Fibroblast of lung (primary cell): ENCODE measurements at regions not wholly inside any gene's neighbourhood (a gene's known extent, or its start where the extent isn't known, plus 50 kb on each side); places are given as distances from the start of the nearest gene placed in this dataset.

Experiments used
- DNase-seq, 2 donors: peaks; one replicate each; pipeline versions ENCODE4 v3.0.0 to v3.0.0-alpha.2; 2010; ENCODE audit warnings: low read depth in 2 of 2
- H2AFZ ChIP-seq: 2 replicates; pipeline ENCODE4 v1.5.1; 2012; ENCODE audit warnings: low read length, control low read depth, inconsistent platforms
- H3K27ac ChIP-seq: 2 replicates; pipeline ENCODE4 v1.5.1; 2011; ENCODE audit warnings: low read length, control low read depth; ENCODE audit not compliant: insufficient read depth
- H3K27me3 ChIP-seq: 2 replicates; pipeline ENCODE4 v1.5.1; 2011; ENCODE audit warnings: mild to moderate bottlenecking, low read length; ENCODE audit not compliant: control insufficient read depth, insufficient read depth
- H3K36me3 ChIP-seq: 2 replicates; pipeline ENCODE4 v1.5.1; 2011; ENCODE audit warnings: low read length; ENCODE audit not compliant: control insufficient read depth, insufficient read depth
- H3K4me1 ChIP-seq: 2 replicates; pipeline ENCODE4 v1.5.1; 2011; ENCODE audit warnings: low read length; ENCODE audit not compliant: control insufficient read depth, insufficient read depth; ENCODE audit errors: extremely low read depth
- H3K4me2 ChIP-seq: 2 replicates; pipeline ENCODE4 v1.5.1; 2011; ENCODE audit warnings: low read length, control low read depth; ENCODE audit not compliant: insufficient read depth; ENCODE audit errors: extremely low read depth
- H3K4me3 ChIP-seq, 4 experiments: fragments of 200-600 bp in 1 of 4; sonication (generic) in 1 of 4; replicated peaks in 1 of 4; 2 replicates each; pipeline ENCODE4 v1.5.1; 2011 to 2016; ENCODE audit warnings: low read length in 4 of 4, low read depth in 3 of 4, mild to moderate bottlenecking in 3 of 4, control low read depth in 2 of 4, inconsistent platforms in 1 of 4, mixed read lengths in 1 of 4; ENCODE audit not compliant: insufficient read depth in 1 of 4; ENCODE audit errors: control extremely low read depth in 1 of 4
- H3K79me2 ChIP-seq: 2 replicates; pipeline ENCODE4 v1.5.1; 2012; ENCODE audit warnings: mild to moderate bottlenecking, low read length, inconsistent platforms; ENCODE audit not compliant: control insufficient read depth, insufficient read depth
- H3K9ac ChIP-seq: 2 replicates; pipeline ENCODE4 v1.5.1; 2011; ENCODE audit warnings: mild to moderate bottlenecking, low read length, control low read depth; ENCODE audit not compliant: insufficient read depth
- H3K9me3 ChIP-seq: 2 replicates; pipeline ENCODE4 v1.5.1; 2012; ENCODE audit warnings: low read depth, low read length; ENCODE audit not compliant: control insufficient read depth, insufficient read depth
- H4K20me1 ChIP-seq: 2 replicates; pipeline ENCODE4 v1.5.1; 2011; ENCODE audit warnings: low read length; ENCODE audit not compliant: control insufficient read depth, insufficient read depth; ENCODE audit errors: extremely low read depth
- CTCF ChIP-seq, 2 donors: IDR thresholded peaks in 1 of 2; conservative IDR thresholded peaks in 1 of 2; 1 replicate in 1 of 2; 2 replicates in 1 of 2; pipeline ENCODE4 v1.5.1; 2011 to 2012; ENCODE audit warnings: low read length in 2 of 2, control low read depth in 1 of 2, inconsistent platforms in 1 of 2, low read depth in 1 of 2, mild to moderate bottlenecking in 1 of 2
- EZH2 ChIP-seq: IDR thresholded peaks from 2 replicates; pipeline ENCODE4 v1.5.1; 2012; ENCODE audit warnings: low read length, control low read depth, mild to moderate bottlenecking; ENCODE audit errors: missing control alignments

- Histone ChIP-seq H3K9me3 (no peaks in the 10 kb centered on the region), H3K27ac (no peak overlapping the region), H3K79me2 (no peaks in the 10 kb centered on the region), H3K36me3 (no peaks in the 10 kb centered on the region), H3K4me2 (no peak overlapping the region), H3K4me1 (no peaks in the 10 kb centered on the region), H2AFZ (no peak overlapping the region), H3K4me3 (no peak overlapping the region), H4K20me1 (no peaks in the 10 kb centered on the region), H3K27me3 (no peaks in the 10 kb centered on the region), H3K9ac (no peak overlapping the region)
- no peak for DNase-seq
- TF ChIP-seq EZH2: no peak
- TF ChIP-seq CTCF (conservative IDR thresholded peaks at IDR 0.05 in 1 of 2, IDR thresholded peaks at IDR 0.05 in 1 of 2; ENCODE audit: low read depth in 1 of 2, low read length in 2 of 2): no peak
Measured at GRCh38 chr16:80034469-80034826, 433.9 kb upstream of the MAF start.

GRCh38 chr16:80033783-80034468 lies 433.4 kb upstream of the MAF start:
- Histone ChIP-seq H4K20me1 (no peaks in the 10 kb centered on the region), H3K79me2 (no peaks in the 10 kb centered on the region), H3K4me1 (no peaks in the 10 kb centered on the region), H3K27ac (no peak overlapping the region), H2AFZ (no peak overlapping the region), H3K27me3 (no peaks in the 10 kb centered on the region), H3K4me2 (no peak overlapping the region), H3K9me3 (no peaks in the 10 kb centered on the region), H3K9ac (no peak overlapping the region), H3K36me3 (no peaks in the 10 kb centered on the region), H3K4me3 (no peak overlapping the region)
- TF ChIP-seq CTCF (conservative IDR thresholded peaks at IDR 0.05 in 1 of 2, IDR thresholded peaks at IDR 0.05 in 1 of 2; ENCODE audit: low read depth in 1 of 2, low read length in 2 of 2): no peak
- no peak for TF ChIP-seq EZH2
- no peak for DNase-seq

DNA sequence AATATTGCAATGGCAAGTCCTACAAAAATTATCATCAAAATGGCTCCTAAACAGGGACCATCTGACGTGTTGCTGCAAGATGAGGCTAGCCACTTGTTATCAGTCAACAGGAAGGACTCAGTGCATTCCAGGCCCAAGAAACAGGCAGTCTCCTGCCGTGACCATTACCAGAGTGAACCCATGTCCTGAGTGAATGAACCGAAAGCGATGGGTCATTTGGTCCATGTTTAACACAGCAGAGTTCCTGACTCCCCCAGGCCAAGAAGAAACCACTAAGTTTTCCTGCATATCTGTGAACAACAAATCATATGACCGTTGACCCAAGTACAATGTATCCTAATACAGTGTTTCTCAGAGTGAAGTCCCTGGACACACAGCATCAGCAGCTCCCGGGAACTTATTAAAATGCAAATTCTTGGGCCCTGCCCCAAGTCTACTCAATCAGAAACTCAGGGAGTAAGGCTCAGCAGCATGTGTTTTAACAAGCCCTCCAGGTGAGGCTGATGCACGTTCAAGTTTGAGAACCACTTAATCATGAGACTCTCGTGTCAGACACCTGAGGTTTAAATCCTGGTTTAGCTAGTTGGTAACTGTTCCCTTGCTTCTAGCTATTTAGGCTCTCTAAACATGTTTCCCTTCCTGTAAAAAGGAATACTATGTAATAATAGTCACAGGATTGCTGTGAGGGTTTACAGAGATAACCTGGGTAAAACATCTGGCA lies 429.4 kb upstream of the MAF start:
- DNase-seq: no peak
- H3K79me2 ChIP-seq: no peaks in the 10 kb centered on the region
- H3K9ac ChIP-seq: no peak overlapping the region
- no peaks in the 10 kb centered on the region for H3K27me3 ChIP-seq
- no peak overlapping the region for H3K4me2 ChIP-seq
- no peaks in the 10 kb centered on the region for H4K20me1 ChIP-seq
- TF ChIP-seq EZH2 (no peak), CTCF (conservative IDR thresholded peaks at IDR 0.05 in 1 of 2, IDR thresholded peaks at IDR 0.05 in 1 of 2; ENCODE audit: low read depth in 1 of 2, low read length in 2 of 2) (no peak)
- no peak overlapping the region for H2AFZ ChIP-seq
- no peaks in the 10 kb centered on the region for H3K9me3 ChIP-seq
- H3K4me3 ChIP-seq: no peak overlapping the region
- no peaks in the 10 kb centered on the region for H3K36me3 ChIP-seq
- no peaks in the 10 kb centered on the region for H3K4me1 ChIP-seq
- no peak overlapping the region for H3K27ac ChIP-seq
